NAMALWA (cell line): ENCODE measurements at regions not wholly inside any gene's neighbourhood (a gene's known extent, or its start where the extent isn't known, plus 50 kb on each side); places are given as distances from the start of the nearest gene placed in this dataset.
"Not testable (repeated sequence)": the region's sequence is repeated elsewhere in the genome, so short reads cannot be mapped to it uniquely, and the experiment has no call there.

ENCODE experiments used
- DNase-seq: peaks from one replicate; pipeline ENCODE4 v3.0.0-alpha.2; 2015; ENCODE audit warnings: low spot score

DNA sequence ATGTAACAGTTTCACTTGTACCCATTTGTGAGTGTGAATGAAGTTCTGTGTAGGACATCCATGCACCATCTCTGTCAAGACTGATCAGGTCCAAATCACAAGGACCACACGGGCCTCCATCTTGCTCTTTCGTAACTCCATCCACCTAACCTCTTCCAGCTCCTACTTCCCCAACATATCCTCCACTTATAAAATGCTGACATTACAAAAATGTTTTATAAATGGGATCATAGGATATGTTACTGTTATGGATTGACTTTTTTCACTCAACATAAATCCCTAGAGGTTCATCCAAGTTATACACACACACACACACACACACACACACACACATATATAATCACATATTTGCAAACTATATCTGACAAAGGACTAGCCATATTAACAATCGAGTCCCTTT lies 476.8 kb downstream of the ZNF516 start:
- no peak for DNase-seq

DNA sequence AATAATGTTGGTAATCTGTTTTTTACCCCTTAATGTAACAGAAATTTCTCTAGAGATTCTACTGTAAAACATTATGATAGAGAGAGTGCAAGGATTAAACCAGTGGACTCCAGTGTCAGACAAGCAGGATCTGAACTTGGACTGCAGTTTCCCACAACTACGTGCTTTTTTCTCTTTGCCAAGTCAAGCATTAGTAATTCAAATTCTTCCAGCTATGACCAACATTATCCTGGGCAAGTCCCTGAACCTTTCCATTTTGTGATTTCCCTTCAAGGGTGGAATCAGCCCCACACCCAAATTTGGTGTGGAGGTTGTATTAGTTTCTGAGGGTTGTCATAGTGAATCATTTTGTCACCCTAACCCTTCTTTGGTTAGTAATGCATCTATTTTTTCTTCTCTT lies 482.0 kb downstream of the ZNF516 start:
- DNase-seq: no peak

DNA sequence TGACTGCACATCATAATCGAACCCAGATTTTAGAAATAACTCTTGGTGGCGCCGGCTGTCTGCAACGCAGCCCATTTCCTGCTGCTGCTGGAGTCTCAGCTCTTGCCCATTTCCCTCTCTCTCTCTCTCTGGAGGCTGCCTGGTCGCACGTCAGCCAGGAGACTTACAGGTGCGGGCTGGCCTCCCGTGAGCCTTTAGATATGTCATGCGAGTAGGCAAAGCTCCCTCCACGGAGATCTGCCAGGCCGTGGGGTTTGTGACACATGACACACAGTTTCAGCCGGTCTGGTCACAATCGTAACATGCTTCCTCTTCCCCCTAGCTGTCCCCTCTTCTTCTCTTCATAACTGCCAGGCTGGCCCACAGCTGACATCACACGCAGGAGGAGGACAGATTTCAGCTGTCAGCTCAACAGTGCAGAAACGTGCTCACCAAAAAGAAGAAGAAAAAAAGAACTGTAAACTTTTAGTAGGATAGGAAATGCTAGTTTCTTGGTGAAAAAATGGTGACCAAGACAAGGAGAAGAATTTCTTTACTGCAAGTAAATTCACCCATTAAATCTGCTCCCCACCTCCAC lies 489.3 kb downstream of the ZNF516 start:
- no peak for DNase-seq

DNA sequence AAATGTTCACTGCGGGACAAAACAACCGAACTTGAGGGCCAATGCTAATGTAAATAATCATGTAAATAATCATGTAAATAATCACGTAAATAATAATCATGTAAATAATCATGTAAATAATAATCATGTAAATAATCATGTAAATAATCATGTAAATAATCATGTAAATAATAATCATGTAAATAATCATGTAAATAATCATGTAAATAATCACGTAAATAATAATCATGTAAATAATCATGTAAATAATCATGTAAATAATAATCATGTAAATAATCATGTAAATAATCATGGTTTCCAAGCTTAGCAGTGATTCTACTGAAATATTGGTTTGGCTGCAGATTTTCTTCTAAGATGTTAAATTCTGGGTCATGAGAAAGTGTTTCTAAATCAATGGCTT lies 507.1 kb downstream of the ZNF516 start:
- not testable (repeated sequence) for DNase-seq

DNA sequence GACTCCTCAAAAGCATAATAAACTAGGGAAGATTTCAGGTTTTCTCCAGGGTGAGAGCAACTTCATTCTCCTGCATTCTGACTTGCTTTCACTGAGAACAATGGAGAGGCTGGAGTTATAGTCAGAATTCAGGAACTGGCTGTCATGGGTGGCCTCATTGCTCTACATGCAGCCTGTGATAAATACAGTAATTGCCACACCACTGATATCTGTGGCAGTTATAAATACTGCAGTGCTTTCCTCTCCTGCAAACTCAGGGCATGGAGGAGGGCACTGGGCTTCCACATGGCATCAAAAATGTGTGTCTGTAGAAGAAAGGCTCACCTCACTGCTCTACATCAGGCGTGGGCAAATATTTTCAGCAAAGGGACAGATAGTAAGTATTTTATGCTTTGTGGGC lies 510.2 kb downstream of the ZNF516 start:
- DNase-seq: no peak

DNA sequence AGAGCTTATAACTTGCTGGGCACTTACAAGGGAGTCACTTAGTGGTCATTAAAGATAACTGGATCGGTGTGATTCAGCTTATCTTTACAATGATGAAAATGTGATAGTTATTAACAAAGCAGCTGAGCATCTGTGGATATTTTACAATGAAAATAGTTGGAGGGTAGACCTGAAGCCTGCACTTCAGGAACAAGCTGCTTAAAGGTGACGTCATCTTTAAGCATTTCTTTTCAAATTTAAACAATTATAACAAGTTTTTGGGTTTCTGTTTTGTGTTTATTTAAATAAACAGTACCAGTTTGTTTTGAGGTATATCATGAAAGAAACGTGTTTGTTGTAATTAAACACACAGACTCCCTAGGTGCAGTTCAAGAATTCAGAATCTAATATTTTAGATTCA lies 513.9 kb downstream of the ZNF516 start:
- no peak for DNase-seq

DNA sequence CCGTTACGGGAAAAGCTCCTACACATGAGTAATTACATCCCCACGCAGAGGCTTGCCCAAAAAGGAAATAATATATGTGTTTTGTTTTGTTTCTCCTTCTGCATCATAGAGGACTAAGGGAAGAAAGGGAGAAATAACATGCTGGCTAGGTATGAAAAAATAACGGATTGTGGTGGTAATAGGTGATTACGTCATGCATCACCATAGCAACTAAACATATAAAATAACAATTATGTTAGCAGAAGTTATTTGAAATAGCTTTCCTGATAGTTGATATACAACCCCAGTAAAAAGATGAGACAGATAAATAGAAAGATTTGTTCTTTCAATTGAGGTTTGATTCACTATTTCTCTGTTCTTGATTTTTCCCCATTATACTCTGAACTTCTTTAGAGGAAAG lies 518.0 kb downstream of the ZNF516 start:
- no peak for DNase-seq

DNA sequence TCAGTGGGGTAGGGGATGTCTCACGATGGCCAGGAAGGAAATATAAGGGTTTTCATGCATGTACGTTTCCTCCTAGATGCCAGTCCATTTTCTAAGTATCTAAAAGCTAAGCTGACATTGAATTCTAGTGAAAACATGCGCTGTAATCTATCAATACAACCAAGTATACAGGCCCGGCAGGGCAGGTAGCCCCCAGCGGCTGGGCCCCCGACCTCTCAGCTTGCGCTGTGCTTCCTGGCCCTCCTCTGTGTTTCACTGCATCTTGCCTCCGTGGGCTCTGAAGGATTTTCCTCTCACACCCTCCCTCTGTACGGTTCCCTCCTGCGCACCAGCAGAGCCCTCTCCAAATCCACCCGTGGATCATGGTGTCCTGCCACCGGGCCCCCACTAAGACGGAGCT lies 524.8 kb downstream of the ZNF516 start:
- no peak for DNase-seq

DNA sequence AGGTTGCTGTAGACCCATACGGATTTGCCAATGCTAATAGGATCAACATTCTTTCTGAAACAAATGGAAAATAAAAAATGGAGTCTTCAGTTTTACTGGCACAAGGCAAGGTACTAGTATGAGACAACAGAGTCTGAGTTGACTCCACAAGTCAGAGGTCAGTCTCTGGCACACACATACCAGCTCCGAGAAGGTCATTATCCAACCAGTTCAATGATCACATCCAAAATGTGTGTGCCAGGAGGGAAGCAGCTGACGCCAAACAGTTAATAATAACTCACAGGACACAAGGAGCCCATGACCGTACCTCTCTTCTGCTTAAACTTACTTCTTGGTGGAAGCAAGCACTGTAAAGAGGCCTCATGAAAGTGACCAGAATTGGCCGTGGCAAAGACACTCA lies 528.6 kb downstream of the ZNF516 start:
- DNase-seq: no peak

DNA sequence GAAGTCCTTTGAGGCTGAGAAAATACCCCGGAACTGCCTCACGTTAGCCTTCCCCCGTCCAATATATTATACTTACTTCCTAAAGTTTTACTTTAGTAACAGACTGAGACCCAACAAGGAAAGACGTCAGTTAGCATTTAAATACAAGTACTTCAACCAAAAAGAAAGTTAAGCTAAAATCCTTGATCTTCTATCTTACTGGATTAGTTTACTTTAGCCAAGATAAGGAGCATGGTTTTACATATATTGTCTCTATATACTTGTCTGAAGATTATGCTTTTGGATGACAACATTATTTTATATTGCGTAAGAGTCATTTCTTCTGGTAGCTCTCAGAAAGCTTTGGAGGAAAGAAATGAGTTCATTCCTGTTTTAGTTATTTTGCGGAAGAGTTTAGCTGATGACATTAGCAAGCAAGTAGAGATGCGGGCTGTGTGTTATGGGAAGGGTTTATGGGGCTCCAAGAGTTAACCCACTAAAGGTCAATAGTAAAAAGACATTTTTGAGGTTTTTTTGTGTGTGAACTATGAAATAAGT lies 532.9 kb downstream of the ZNF516 start:
- no peak for DNase-seq

DNA sequence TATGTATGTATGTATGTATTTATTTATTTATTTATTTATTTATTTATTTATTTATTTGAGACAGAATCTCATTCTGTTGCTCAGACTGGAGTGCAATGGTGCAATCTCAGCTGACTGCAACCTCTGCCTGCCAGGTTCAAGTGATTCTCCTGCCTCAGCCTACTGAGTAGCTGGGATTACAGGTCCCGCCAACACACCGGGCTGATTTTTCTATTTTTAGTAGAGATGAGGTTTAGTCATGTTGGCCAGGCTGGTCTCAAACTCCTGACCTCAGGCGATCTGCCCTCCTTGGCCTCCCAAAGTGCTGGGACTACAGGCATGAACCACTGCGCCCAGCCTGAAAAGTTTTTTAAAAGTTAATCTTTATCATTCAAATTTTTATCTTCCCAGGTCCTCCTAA lies 532.9 kb upstream of the SMIM21 start:
- DNase-seq: not testable (repeated sequence)

DNA sequence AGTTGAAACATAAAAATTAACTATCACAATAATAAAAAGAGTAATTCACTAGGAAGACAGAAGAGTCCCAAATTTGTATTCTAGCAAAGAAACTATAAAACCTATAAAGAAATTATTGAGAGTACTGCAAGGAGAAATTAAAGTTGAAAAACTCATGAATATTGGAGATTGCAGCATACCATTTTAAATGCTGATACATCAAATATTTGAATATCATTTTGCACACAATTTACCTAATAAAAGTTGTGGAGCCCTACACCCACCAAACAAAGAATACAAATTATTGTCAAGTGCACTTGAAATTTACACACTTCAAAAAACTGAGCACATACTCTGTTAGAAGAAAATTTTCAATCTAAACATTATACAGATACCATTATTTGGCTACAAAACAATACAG lies 531.6 kb upstream of the SMIM21 start:
- DNase-seq: no peak

DNA sequence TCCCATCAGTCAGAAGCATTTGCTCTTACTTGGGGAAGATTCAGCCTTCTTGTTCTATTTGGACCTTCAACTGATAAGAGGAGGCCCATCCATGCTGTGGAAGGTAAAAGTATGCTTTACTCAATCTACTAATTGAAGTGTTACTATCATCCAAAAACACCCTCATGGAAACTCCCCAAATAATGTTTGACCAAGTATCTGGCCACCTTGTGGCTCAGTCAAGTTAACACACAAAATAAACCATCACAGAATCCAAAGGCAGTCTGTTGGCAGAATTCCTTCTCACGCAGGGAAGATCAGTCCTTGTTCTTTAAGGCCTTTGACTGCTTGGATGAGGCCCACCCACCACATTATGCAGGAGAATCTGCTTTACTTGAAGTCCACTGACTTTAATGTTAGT lies 531.2 kb upstream of the SMIM21 start:
- peak; percentile 13 for DNase-seq

DNA sequence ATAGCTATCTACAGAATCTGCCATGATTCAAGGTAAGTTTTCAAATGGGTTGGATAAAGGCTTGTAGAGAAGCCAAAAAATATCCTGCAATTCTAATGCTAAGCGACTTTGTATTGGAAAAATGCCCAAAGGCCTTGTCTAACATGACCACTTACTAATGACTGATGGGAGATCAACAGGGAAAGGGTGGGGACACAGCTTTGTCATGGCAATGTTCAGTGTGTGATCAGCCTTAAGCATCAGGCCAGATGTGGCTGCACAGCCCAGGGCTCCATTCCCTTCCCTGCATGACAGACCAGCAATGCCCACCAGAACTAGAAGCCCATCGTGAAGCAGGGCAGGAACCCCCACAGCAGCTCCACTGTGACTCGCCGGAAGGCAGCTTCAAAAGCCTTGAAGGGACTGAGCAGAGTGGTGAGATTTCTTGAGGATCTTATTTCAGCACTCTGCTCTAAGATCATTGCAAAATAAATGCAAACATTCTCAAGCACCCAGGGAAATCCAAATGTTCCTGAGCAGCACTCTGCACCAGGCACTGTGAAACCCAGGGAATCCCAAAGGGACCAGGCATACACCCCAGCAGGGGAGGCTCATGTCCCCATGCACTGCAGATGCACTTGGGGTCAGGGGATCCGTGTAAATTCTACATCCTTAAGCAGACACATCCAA lies 517.9 kb upstream of the SMIM21 start:
- DNase-seq: no peak

DNA sequence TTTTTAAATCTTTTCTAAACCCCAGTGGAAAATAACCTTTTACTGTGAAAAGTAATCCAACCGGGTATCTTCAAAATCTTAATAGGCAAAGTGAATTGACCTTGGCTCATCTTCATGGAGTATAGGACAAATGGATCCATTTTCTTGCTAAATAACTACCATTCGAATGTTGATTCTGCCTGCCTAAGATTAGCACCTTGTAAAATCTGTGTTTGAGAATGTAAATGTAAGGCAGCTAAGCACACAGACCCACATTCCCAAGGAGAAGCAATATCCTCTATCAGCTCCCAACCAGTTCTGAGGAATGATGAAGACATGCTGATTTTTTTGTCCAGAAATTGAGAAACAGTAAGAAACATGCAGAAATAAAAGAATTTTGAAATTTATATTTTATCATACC lies 509.8 kb upstream of the SMIM21 start:
- DNase-seq: no peak

DNA sequence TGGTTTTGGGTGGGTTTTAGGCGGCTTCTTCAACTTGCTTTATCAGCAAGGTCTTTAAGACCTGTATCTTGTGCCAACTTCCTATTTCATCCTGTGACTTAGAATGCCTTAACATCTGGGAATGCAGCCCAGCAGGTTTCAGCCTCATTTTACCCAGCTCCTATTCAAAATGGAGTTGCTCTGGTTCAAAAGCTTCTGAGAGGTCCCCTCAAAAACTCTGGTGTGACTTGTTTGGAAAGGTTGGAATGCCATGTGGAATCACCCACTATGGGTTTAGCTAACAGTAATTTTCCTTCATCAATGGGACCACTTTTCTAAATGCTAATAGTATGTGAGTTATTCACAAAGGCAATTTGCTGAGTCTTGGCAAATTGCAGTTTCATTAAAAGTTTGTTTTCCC lies 509.4 kb upstream of the SMIM21 start:
- no peak for DNase-seq

DNA sequence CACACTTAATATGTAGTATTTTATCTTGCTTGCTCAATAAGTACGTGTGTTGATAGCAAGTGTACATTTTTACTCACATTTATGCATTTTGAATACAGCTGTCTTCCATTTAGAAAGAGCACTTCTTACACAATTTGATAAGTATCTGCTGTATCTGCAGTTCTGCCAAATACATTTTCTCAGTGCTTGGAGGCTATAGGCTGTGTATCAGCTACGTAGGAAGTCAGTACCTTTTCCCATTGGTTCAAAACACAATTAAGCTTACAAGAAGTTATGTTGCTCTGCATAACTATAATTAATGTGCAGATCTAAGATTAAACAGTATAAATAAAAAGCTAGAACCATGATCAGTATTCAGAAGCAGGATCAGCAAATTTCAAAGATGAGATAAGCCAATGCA lies 503.6 kb upstream of the SMIM21 start:
- DNase-seq: no peak

DNA sequence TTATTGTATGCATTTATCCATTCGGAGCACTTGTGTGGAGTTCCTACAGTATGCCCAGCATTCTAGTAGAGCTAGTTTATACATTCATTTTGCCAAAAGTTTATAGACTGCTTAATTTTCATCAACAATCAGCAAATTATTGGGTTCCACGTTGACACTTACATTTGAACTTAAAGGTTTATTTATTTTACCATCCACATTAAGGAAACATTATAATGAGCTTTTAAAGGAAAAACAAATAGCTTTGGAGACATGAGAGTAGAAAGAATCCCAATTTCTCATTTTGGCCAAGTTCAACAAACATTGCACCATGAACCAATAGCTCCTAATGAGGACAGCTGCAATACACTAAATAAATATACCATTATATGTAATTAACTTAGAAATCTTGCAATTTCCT lies 501.2 kb upstream of the SMIM21 start:
- no peak for DNase-seq

DNA sequence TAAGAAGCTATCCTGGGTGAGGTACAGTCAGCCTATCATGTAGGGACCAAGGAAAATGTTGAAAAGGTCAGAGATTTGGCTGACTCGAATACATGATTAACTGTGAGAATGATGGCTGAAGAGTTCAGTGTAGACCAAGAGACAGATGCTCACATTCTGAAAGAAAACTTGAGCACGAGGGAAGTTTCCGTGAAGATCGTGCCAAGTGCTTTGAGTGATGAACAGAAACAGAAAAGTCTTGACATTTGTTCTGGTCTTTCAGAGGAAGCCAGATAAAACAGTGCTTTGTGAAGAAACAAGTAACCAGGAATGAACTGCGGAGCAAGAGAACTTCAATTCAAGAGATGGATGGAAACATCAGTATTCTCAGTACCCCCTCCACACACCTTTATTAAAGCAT lies 500.3 kb upstream of the SMIM21 start:
- no peak for DNase-seq

DNA sequence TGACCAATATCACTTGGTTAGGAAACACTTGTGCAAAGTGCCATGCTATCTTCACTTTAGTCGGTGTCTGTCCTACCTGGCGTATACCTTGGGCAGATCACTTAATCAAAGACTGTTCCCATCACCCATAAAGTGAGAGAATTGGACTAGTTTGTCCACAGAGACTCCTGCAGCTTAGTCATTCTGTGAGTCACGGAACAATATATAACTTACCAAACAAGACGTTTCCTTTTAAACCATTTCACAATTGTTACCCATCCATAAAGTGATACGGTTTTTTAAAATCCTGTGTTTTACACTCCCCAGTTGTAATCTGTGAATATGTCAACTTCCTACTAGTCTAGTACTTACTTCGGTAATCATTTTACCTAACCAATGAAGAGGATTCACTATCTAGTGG lies 499.3 kb upstream of the SMIM21 start:
- no peak for DNase-seq

DNA sequence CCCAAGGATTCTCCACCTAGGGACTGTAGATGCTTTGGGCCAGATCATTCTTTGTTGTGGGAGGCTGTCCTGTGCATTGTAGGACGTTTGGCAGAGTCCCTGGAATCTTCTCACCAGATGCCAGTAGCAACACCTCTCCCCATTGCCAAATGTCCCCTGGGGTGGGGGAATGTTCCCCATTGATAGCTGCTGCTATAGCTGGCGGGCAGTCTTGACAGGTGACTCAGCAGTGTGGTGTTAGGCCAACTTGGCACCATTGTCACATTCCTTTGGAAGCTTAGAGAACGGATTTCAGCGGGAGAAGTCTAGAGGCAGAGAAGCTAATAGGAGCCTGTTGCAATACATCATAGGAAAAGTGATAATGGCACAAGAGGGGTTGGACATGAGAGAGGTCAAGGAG lies 495.7 kb upstream of the SMIM21 start:
- DNase-seq: no peak

DNA sequence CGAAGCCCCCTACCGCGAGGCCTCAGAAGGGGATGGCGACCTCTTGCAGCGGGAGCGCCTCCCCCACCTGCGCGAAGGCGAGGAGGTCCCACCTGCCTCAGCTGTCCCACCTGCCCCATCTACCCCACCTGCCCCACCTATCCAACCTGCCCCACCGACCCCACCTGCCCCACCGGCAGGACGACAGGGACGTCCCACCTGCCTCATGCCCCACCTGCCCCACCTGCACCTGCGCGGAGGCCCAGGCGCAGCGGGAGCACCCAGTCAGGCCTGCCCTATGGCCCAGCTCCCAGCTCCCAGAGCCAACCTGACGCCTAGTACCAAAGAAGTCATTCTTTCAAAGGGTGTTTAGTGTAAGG lies 489.1 kb upstream of the SMIM21 start:
- DNase-seq: no peak

DNA sequence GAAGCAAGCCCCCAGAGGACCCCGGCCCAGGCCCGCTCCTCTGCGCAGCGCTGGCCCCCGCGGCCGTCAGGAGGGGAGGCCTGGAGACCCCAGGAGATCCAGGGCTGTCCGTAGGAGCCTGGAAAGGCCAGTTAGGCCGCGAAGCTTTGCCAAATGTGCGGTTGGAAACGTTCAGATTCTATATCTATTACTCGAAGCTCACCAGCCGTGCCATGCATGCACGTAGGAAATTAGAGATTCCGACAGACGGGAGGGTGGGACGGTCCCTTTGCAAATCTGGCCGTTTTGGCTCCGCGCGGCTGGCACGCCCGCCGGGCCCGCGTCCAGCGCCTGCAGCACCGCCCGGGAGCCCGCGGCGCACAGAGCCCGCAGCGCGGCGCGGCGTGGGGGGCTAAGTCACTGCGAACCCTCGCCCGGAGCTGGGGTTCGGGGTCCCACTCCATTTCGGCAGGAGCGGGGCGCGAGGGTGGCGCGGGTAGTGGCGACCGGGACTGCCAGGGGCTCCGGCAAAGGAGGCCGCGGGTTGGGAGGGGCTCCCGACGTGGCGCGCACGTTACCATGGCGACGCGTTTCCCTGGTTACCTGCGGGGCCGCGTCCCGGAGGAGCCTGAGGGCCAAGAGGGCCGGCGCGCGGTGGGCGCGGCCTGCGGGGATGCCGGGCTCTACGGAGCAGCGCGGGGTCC lies 488.6 kb upstream of the SMIM21 start:
- DNase-seq: no peak

DNA sequence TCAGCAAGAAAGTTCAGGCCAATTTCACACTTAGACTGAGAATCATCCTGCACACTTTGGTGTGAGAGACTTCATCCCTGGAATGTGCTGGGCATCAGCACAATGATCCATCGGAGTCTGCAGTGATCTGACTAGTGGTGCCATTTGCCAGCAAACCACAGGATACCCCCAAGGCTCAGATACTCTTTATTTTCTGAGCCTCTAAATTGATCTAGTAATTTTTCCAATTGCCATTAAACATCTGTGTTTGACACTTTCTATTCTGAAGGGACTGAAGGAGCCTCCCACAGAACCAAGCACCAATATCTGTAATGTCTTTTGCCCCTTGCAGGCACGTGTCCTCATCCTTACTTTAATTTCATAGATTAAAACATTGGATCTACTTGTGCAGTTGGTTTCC lies 485.3 kb upstream of the SMIM21 start:
- no peak for DNase-seq
